GM23248 (cell line): ENCODE measurements at regions not wholly inside any gene's neighbourhood (a gene's known extent, or its start where the extent isn't known, plus 50 kb on each side); places are given as distances from the start of the nearest gene placed in this dataset.

ENCODE experiments used
- DNase-seq: peaks from one replicate; pipeline ENCODE4 v3.0.0-alpha.2; 2015
- H2AFZ ChIP-seq: fragments of 200-600 bp; sonication (generic); 2 replicates; pipeline ENCODE4 v1.6.1; 2016; ENCODE audit warnings: antibody characterized with exemption
- H3F3A ChIP-seq: fragments of 200-600 bp; sonication (generic); 2 replicates; pipeline ENCODE4 v1.6.1; 2016; ENCODE audit warnings: mild to moderate bottlenecking, antibody characterized with exemption, mixed run types; ENCODE audit not compliant: insufficient read depth
- H3K27ac ChIP-seq: fragments of 200-600 bp; sonication (generic); 2 replicates; pipeline ENCODE4 v1.5.1; 2016; ENCODE audit warnings: mild to moderate bottlenecking
- H3K27me3 ChIP-seq: fragments of 200-600 bp; sonication (generic); replicated peaks from 2 replicates; pipeline ENCODE4 v1.6.1; 2016; ENCODE audit warnings: mild to moderate bottlenecking; ENCODE audit not compliant: insufficient read depth
- H3K36me3 ChIP-seq: fragments of 200-600 bp; sonication (generic); 2 replicates; pipeline ENCODE4 v1.6.1; 2016; ENCODE audit warnings: low read depth, mild to moderate bottlenecking
- H3K4me1 ChIP-seq: fragments of 200-600 bp; sonication (generic); 2 replicates; pipeline ENCODE4 v1.6.1; 2016; ENCODE audit warnings: mild to moderate bottlenecking; ENCODE audit not compliant: insufficient read depth
- H3K4me2 ChIP-seq: fragments of 200-600 bp; sonication (generic); one replicate; pipeline ENCODE4 v1.6.1; 2016; ENCODE audit warnings: mild to moderate bottlenecking; ENCODE audit not compliant: unreplicated experiment
- H3K4me3 ChIP-seq: fragments of 200-600 bp; sonication (generic); 2 replicates; pipeline ENCODE4 v1.5.1; 2016; ENCODE audit warnings: mild to moderate bottlenecking
- H3K79me2 ChIP-seq: fragments of 200-600 bp; sonication (generic); 2 replicates; pipeline ENCODE4 v1.6.1; 2016; ENCODE audit warnings: mild to moderate bottlenecking; ENCODE audit not compliant: insufficient read depth
- H3K9ac ChIP-seq: fragments of 200-600 bp; sonication (generic); 2 replicates; pipeline ENCODE4 v1.6.1; 2016; ENCODE audit warnings: mild to moderate bottlenecking
- H3K9me2 ChIP-seq: fragments of 200-600 bp; sonication (generic); 2 replicates; pipeline ENCODE4 v1.6.1; 2016; ENCODE audit warnings: mixed run types, mild to moderate bottlenecking, moderate library complexity; ENCODE audit not compliant: insufficient read depth
- H3K9me3 ChIP-seq: fragments of 200-600 bp; sonication (generic); one replicate; pipeline ENCODE4 v1.6.1; 2017; ENCODE audit warnings: low read depth
- H4K20me1 ChIP-seq: fragments of 200-600 bp; sonication (generic); 2 replicates; pipeline ENCODE4 v1.6.0; 2016; ENCODE audit not compliant: insufficient read depth
- EZH2 ChIP-seq: fragments of 200-600 bp; sonication (generic); IDR thresholded peaks from 2 replicates; pipeline ENCODE4 v1.6.1; 2018; ENCODE audit warnings: antibody characterized with exemption, mild to moderate bottlenecking; ENCODE audit not compliant: insufficient read depth, poor library complexity, severe bottlenecking
- EZH2phosphoT487 ChIP-seq: fragments of 200-600 bp; sonication (generic); IDR thresholded peaks from 2 replicates; pipeline ENCODE4 v1.6.1; 2018; ENCODE audit warnings: antibody characterized with exemption, moderate library complexity, mild to moderate bottlenecking, low read depth; ENCODE audit not compliant: insufficient read depth
- WGBS, 2 experiments: methylation state at CpG; one replicate each; pipeline ENCODE4 v1.1.6; 2015 to 2017; ENCODE audit warnings: low lambda C conversion rate in 2 of 2, low coverage in 1 of 2; ENCODE audit errors: missing lambda C conversion rate in 2 of 2; 5-methylcytosine and 5-hydroxymethylcytosine counted together
- in situ Hi-C: fragments of 300-500 bp; cut with MboI; formaldehyde crosslinking; loops from 2 replicates; pipeline ENCODE4 v1.15.0; 2020

DNA sequence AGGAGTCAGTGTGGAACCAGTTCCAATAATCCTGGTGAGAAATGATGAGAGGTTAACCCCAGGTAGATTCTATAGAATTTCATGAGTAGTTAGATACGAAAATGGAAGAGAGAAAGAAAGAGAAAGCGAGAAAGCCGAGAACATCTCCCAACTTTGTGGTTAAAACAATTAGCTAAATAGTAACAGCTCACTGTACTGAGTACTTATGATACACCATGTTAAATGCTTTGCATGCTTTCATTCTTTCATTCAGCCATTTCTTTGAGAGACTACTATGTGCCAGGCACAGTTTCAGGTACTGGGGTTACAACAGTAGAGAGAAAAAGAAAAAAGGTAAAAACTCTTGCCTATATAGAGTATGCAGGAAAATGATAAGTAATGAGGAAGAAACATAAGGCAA, 109.7 kb upstream of the SYT6 start:
- no peak overlapping the region for H3K27ac ChIP-seq
- H3K36me3 ChIP-seq = no peaks in the 10 kb centered on the region
- 41 to 45% methylated on average over 3 of the region's 3 CpGs for WGBS, 2 experiments
- H3K4me1 ChIP-seq = no peaks in the 10 kb centered on the region
- TF ChIP-seq EZH2phosphoT487 = no peak
- TF ChIP-seq EZH2 = no peak
- H3K9ac ChIP-seq = no peak overlapping the region
- no peaks in the 10 kb centered on the region for H4K20me1 ChIP-seq
- H2AFZ ChIP-seq = no peak overlapping the region
- H3K4me3 ChIP-seq = no peak overlapping the region
- H3K9me3 ChIP-seq = no peaks in the 10 kb centered on the region
- no peaks in the 10 kb centered on the region for H3F3A ChIP-seq
- in situ Hi-C loops = no loop called here
- DNase-seq = no peak
- peaks cover 54% of the 10 kb centered on the region for H3K27me3 ChIP-seq
- H3K4me2 ChIP-seq = no peak overlapping the region
- no peaks in the 10 kb centered on the region for H3K79me2 ChIP-seq
- H3K9me2 ChIP-seq = no peaks in the 10 kb centered on the region

DNA sequence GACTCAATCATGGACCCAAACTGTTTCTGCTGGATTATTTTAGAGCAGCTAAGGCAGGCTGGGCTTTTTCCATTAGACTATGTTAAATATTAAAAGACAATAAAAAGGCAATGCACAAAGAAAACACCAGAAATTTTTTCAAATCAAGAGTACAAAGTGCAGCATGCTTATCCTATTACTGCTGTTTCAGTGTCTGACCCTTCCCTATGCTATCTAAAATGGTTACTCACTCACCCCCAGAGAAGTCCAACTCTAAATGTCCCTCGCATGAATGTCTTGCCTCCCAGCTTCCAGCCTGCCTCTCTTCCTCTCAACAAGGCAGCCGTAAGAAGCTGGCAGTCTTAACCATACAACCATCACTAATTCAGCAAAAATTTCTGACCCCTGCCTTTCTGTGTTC, 108.7 kb upstream of the SYT6 start:
- H2AFZ ChIP-seq = no peak overlapping the region
- H3K4me3 ChIP-seq = no peak overlapping the region
- no peaks in the 10 kb centered on the region for H3K9me2 ChIP-seq
- no peaks in the 10 kb centered on the region for H3K36me3 ChIP-seq
- in situ Hi-C loops = no loop called here
- DNase-seq = no peak
- peaks cover 57% of the 10 kb centered on the region for H3K27me3 ChIP-seq
- H3K79me2 ChIP-seq = no peaks in the 10 kb centered on the region
- no peak overlapping the region for H3K27ac ChIP-seq
- WGBS, 2 experiments = 36 to 43% methylated on average over 2 of the region's 2 CpGs
- no peak overlapping the region for H3K4me2 ChIP-seq
- H3K9me3 ChIP-seq = no peaks in the 10 kb centered on the region
- no peak for TF ChIP-seq EZH2
- TF ChIP-seq EZH2phosphoT487 = no peak
- no peak overlapping the region for H3K9ac ChIP-seq
- H3K4me1 ChIP-seq = no peaks in the 10 kb centered on the region
- no peaks in the 10 kb centered on the region for H3F3A ChIP-seq
- no peaks in the 10 kb centered on the region for H4K20me1 ChIP-seq

- no peak overlapping the region for H3K9ac ChIP-seq
- H4K20me1 ChIP-seq = no peaks in the 10 kb centered on the region
- peaks cover 54% of the 10 kb centered on the region for H3K27me3 ChIP-seq
- no peaks in the 10 kb centered on the region for H3K9me2 ChIP-seq
- TF ChIP-seq EZH2 (no peak), EZH2phosphoT487 (no peak)
- H3K4me3 ChIP-seq = no peak overlapping the region
- no peak for DNase-seq
- no peak overlapping the region for H3K4me2 ChIP-seq
- no peaks in the 10 kb centered on the region for H3K79me2 ChIP-seq
- no peak overlapping the region for H2AFZ ChIP-seq
- in situ Hi-C loops = no loop called here
- H3K4me1 ChIP-seq = no peaks in the 10 kb centered on the region
- H3K36me3 ChIP-seq = no peaks in the 10 kb centered on the region
- WGBS, 2 experiments = 32 to 34% methylated on average over 6 of the region's 6 CpGs
- H3K27ac ChIP-seq = no peak overlapping the region
- H3K9me3 ChIP-seq = no peaks in the 10 kb centered on the region
- H3F3A ChIP-seq = no peaks in the 10 kb centered on the region
Observed at GRCh38 chr1:114260805-114261484, 107.3 kb upstream of the SYT6 start.

DNA sequence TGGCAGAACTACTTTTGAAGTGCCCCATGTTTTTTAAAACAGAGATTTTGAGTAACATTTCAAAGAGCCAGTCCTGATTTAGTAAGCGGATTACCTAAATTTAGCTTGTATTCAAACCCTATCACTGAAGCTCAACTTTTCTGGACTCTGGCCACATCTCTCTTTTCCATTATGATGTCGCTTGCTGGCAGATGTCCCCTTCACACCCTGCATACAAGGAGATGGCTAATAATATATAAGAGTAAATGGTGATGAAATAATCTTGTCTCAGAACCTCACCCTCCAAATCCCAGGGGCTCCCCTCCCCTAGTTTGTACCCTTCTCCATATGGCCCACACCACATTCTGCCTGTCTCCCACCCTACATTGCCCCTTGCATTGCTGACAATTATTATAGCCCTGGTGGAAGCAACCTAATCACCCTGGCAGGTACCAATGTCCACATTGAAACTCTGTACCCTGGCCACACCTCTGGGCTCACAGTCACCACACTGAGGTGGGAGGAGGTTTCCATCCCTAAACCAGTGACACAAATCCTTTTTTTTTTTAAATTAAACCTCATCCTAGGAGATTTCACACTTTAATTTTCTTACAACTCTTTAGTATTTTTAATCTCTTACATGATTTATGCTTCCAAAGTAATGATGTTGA, 106.0 kb upstream of the SYT6 start:
- WGBS, 2 experiments = 16 to 25% methylated on average over 2 of the region's 2 CpGs
- in situ Hi-C loops = no loop called here
- H3K9me2 ChIP-seq = no peaks in the 10 kb centered on the region
- H3K79me2 ChIP-seq = no peaks in the 10 kb centered on the region
- peaks cover 5% of the 10 kb centered on the region for H3K9me3 ChIP-seq
- no peaks in the 10 kb centered on the region for H4K20me1 ChIP-seq
- no peak overlapping the region for H3K4me2 ChIP-seq
- no peak overlapping the region for H3K9ac ChIP-seq
- peaks cover 52% of the 10 kb centered on the region for H3K27me3 ChIP-seq
- no peak overlapping the region for H2AFZ ChIP-seq
- no peaks in the 10 kb centered on the region for H3K36me3 ChIP-seq
- no peak for TF ChIP-seq EZH2
- H3F3A ChIP-seq = no peaks in the 10 kb centered on the region
- H3K4me3 ChIP-seq = no peak overlapping the region
- no peaks in the 10 kb centered on the region for H3K4me1 ChIP-seq
- H3K27ac ChIP-seq = no peak overlapping the region
- DNase-seq = no peak

DNA sequence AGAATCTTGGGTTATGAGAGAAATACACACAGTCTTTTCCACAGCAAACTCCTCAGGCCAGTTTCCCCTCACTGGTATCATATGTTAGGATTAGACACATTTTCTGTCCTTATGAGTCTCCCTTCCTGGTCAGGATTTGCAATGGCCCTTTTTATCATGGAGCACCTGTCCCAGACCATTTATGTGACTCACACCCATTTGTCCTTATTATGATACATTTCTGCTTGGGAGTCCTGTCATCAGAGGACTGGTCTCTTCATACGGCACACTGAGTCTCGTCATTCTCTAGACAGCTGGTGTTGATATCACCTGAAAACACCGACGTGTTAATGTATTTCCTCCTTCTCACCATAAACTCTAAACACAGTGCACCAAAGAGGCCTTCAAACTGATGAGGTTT, 105.0 kb upstream of the SYT6 start:
- H3K4me1 ChIP-seq = no peaks in the 10 kb centered on the region
- no peaks in the 10 kb centered on the region for H3K36me3 ChIP-seq
- no peak overlapping the region for H2AFZ ChIP-seq
- H3K27me3 ChIP-seq = peaks cover 52% of the 10 kb centered on the region
- no peak overlapping the region for H3K4me2 ChIP-seq
- H3F3A ChIP-seq = no peaks in the 10 kb centered on the region
- no peak overlapping the region for H3K4me3 ChIP-seq
- DNase-seq = no peak
- no peaks in the 10 kb centered on the region for H3K79me2 ChIP-seq
- in situ Hi-C loops = no loop called here
- H3K9ac ChIP-seq = no peak overlapping the region
- H4K20me1 ChIP-seq = no peaks in the 10 kb centered on the region
- no peak for TF ChIP-seq EZH2phosphoT487
- TF ChIP-seq EZH2 = no peak
- 42 to 47% methylated on average over 4 of the region's 4 CpGs for WGBS, 2 experiments
- no peaks in the 10 kb centered on the region for H3K9me2 ChIP-seq
- H3K9me3 ChIP-seq = peaks cover 6% of the 10 kb centered on the region
- no peak overlapping the region for H3K27ac ChIP-seq
